ENCODE measurements at regions not wholly inside any gene's neighbourhood (a gene's known extent, or its start where the extent isn't known, plus 50 kb on each side); places are given as distances from the start of the nearest gene placed in this dataset.

DNA sequence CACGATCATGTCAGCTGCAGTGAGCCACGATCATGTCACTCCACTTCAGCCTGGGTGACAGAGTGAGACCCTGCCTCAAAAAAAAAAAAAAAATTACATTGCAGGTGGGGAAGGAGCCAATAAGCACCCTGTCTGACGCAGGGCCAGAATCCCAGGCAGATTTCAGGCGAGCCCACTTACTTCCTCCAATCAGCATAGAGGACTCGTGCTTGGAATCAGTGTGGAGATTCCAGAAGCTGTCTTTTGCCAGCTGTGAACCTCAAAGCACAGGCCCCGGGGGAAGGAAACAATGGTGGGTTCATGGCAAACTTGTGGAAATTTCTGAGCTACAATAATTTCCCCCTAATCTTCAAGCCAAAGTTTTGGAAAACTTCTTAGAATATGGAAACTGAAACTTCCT lies 178.2 kb upstream of the ZNF644 start:
- TF ChIP-seq EP300 (IDR thresholded peaks at IDR 0.05): no peak
- no peak for TF ChIP-seq POLR2AphosphoS5 (IDR thresholded peaks at IDR 0.05)
- TF ChIP-seq, protein P1, sequence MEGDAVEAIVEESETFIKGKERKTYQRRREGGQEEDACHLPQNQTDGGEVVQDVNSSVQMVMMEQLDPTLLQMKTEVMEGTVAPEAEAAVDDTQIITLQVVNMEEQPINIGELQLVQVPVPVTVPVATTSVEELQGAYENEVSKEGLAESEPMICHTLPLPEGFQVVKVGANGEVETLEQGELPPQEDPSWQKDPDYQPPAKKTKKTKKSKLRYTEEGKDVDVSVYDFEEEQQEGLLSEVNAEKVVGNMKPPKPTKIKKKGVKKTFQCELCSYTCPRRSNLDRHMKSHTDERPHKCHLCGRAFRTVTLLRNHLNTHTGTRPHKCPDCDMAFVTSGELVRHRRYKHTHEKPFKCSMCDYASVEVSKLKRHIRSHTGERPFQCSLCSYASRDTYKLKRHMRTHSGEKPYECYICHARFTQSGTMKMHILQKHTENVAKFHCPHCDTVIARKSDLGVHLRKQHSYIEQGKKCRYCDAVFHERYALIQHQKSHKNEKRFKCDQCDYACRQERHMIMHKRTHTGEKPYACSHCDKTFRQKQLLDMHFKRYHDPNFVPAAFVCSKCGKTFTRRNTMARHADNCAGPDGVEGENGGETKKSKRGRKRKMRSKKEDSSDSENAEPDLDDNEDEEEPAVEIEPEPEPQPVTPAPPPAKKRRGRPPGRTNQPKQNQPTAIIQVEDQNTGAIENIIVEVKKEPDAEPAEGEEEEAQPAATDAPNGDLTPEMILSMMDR (IDR thresholded peaks at IDR 0.05): no peak
